ENCODE measurements at regions not wholly inside any gene's neighbourhood (a gene's known extent, or its start where the extent isn't known, plus 50 kb on each side); places are given as distances from the start of the nearest gene placed in this dataset.

DNA sequence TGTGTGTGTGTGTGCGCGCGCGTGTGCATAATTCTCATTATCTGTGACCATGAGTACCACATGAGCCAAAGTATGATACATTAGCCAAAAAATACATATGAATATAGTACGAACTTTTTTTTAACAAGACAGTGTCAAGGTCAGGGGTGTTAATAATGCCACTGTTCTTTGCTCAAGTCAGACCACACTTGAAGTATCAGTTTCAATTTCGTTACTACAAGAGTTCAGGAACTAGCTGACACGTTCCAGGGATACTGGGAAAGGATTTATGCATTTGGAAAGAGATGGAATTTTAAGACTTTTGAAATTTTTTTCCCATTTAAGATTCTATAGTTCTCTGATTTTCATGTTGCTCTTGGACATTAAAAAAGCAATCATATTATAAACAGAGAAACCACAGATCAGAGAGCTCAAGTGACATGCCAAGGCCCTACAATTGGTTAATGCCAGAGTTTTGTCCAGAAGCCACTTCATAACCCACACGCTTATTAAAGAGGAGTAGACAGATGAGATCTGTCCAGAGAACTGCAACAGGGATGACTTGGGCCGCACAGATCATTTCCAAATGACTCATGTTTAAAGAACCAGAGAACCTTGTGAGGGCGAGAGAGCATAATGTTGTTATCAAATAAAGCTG is 718.8 kb upstream of the SGCG start:
- DNase-seq, result no peak

DNA sequence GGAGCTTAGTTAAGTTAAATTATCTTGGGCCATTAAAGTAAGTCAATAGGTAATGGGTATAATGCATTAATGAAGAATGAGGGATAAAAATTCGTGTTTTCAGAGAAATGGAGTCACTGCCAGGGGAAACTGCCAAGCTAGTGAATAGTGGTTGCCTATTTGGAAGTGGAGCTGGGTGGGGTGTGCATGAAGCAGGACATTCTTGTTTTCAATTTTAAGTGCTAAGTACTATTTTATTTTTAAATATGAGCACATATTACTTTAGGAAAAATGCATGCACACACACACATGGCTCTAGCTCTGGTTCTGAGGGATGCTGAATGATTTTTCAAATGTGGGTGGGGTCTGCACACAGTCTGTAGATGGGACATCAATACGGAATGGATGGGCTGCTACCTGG is 717.7 kb upstream of the SGCG start:
- DNase-seq, result no peak

DNA sequence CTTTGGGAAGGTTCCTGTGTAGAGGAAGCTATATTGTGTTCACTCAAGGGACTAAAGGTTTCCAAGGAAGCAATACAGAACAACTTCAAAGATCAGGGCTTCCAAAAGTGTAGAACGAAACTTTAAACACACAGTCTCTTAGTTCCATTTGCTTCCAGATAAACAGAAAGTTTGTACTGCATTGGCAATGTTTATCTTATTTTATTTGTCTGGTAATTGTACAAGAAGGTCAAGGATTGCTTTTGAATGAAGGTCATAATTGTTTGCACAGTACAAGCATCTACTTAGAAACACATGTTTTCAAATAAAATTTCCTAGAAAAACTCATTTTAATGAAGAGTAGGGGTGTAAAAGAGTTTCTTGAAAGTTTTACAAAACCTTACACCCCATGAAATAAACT is 712.7 kb upstream of the SGCG start:
- DNase-seq, result no peak

DNA sequence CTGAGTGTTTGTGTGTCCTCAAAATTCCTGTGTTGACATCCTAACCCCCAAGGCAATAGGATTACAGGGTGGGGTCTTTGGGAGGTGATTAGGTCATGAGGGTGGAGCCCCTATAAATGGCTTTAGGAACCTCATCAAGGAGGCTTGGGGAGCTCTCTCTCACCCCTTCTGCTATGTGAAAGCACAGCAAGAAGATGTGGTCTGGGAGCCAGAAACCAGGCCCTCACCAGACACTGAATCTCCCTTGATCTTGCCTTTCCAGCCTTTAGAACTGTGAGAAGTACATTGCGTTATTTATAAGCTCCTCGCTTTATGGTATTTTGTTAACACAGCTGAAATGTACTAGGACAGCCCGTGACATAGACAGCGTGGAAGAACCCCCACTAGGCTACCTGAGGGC is 712.0 kb upstream of the SGCG start:
- no peak for DNase-seq

DNA sequence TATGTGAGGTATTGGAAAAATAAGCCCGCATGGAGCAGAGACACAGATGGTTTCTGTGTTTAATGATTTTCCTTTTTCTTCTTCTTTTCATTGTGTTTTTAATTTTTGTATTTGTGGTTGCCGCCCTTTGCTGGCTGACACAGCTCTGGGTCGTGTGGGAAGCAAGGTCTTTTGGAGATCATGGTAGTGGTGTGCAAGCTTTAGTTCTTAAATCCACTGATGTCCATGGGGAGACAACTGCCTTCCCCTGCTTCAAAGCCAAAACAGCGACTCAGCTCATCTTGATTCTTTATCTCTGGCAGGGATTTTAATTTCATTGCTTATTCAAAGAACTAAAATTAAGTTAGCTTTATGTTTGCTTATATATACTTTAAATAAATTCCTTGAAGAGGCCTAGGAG is 711.3 kb upstream of the SGCG start:
- no peak for DNase-seq

DNA sequence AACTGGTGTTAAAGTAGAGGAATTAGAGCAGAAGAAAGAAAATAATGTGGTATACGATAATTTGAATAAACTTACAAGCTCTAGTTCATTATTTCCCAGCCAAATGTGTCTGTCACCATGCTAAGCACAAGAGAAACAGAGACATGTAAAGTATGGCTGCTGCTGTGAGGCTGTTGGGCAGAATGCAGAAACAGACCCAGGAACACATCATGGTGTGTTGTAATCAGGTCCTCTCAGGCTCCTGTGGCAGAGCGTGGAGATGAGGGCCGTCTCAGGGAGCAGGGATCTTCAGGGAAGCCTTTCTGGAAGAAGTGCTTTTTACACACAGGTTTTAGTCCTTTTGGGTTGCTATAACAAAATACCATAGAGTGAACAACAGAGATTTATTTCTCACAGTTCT is 710.7 kb upstream of the SGCG start:
- DNase-seq, result no peak

DNA sequence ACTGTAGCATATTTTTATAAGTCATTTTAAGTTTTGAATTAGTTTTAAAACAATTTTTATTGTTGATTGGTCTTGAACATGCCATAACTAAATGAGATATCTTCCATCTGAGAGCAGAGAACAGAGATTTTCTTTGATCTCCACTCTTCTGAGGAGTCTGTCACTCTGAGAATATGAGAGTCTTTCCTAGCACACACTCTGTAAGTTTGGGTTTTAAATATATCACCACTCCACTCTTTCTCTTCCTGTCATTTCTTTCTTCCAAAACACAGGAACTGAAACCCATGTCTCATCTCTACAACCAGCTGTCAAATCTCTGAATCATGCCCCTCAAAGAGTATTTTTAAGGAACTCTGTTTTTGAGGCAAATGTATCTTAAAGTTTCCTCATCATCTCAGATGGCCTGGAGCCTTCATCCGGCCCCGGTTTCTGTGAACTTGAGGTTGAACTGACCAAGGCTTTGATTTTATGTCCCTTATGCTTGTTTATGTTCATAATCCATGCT is 698.2 kb upstream of the SGCG start:
- DNase-seq, result no peak

DNA sequence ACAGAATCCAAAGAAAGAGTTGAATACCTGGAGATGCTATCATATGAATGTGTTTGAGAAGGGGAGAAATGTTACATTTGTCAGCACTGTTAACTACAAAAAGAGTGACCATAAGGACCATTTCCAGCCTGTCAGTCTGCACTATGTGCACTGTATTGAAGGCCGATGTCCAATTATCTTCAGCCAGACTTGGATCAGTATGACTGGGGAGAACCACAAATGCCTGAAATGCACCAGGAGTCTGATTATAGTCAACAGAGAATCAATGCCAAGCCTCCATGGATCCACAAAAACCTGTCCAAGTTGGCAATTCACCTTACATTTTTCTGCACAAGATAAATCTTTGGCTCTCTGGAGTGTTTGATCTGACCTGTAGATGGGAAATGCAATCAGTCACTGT is 697.5 kb upstream of the SGCG start:
- no peak for DNase-seq

DNA sequence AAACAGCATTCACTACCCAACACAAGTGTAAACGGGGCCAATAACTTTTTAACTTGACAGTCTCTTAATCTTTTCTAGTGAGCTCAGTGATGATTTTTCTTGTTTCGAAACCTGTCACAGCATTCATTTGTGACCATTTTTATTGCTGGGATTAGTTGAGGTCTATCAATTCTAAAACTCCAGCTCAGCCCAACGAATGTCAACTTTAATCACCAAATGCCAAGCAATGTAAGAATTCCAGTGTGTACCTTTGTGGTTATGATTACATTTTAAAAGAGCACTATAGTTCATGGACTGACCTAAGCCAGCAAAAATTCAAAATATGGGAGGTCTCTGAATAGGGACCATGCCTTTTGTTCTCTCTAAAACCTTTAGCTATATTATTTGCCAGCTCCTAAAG is 694.3 kb upstream of the SGCG start:
- no peak for DNase-seq

DNA sequence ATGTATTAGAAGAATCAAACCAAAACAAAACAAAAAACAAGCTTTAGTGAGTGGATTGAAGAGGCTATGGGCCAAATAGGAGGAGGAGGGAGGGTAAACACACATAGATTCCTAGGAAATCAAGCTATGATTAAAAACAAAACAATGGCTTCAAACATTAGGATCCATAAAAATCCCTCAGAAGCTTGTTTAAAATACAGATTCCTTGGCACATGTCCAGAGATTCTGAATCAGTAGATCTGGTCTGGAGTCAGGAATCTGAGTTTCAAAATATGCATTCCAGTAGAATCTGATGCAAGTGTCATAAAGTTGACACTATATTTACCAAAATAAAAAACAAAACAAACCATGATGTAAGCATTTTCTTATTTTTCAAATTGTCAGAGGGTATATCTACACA is 692.8 kb upstream of the SGCG start:
- DNase-seq, result no peak

DNA sequence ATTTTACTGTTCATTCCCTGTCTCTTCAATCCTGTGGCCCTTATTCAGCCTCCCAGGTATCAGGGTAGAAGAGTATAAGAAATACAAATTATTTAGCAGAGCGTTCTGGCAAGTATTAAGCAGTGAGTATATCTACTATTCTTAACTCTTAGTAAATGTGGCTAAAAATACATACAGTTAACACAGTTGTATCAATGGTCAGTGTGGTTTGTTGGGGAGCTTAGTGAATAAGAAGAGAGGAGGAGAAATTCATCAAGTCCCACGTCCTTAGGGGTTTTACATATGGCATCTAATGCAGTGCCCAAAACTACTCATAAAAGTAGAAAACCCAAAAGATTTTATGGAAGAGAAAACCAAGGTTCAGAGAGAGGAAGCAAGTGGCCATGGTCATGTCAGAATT is 691.0 kb upstream of the SGCG start:
- DNase-seq, result no peak

DNA sequence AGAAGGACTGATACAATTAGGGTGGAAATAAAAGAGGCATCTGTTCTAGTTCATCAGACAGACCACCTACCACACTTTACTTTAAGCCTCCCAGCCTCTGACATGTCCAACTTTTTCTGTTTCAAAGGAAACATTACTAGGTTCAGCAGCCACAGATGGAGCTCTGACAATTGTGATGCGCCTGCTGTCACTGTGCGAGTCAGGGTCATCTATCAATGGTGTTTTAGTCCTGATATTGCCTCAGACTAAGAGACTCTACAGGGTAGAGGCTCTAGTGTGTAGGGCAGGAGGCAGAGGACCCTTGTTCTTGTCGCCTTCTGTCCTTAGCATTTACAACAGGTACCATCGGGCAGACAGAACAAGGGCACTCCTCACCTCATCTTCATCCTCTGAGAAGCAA is 685.0 kb upstream of the SGCG start:
- no peak for DNase-seq

DNA sequence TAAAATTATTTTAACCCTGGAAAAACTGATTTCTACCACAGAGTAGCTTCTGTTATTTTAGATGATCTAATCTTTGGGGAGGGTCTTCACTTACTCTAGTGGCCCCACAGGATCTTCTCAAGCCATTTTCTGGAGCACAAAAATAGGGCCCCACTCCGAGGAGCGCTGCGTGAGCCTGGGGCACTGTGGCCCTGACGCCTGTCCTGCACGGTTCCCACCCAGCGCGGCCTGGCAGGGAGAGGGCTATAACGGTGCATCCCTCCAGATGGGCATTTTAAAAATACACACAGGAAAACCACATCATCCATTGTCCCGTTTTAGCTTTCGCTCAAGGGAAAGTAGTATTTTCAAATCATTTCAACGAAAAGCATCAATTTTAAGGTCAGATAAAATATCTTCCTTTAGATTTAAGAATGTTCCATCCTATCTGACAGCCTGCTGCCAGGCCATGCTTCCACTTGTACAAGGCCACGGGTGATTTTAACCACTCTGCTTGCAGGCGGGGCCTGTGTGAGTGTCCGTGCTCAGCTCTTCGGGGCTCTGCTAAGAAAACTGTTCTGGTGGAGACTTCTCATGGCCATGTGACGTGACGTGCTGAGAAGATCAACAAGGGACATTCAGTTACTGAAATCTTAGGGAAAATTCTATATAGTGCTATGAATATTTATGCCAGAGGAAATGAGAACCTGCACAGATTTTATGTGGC is 683.8 kb upstream of the SGCG start:
- peak; percentile 48 for DNase-seq

DNA sequence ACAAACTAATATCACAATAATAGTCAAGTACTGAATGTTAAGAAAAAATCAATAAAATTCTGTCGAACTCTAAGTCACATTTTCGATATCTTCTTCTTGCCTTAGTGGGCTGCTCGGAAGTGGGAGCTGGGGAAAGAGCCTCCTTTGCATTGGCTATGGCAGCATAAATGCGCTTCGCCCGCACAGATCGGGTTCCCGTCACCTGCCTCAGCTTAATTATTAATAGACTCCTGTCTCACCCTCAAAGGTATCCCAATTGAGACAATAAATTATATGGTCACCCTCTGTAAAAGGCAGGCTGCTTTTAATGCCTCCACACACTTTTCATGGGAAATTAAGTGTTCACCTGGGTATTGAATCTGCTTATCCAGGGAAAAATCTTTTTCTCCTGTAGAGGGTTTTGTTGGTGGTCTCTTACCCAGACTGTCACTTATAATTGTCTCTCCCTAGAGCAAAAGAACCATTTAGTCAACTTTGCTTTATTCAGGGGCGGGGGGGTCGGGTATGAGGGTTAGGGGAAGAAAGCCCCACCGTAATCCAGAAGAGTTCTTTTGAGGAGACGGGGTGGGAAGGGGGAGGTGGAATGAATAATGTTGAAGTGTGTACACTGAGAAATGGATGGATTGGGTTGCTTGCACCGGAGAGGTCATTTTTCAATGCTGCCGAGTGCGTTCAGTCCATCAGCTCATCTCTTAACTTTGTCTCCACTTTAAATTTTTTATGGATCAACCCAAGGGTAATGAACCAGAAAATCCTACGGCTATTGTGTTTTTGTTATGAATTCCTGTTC is 682.6 kb upstream of the SGCG start:
- no peak for DNase-seq

DNA sequence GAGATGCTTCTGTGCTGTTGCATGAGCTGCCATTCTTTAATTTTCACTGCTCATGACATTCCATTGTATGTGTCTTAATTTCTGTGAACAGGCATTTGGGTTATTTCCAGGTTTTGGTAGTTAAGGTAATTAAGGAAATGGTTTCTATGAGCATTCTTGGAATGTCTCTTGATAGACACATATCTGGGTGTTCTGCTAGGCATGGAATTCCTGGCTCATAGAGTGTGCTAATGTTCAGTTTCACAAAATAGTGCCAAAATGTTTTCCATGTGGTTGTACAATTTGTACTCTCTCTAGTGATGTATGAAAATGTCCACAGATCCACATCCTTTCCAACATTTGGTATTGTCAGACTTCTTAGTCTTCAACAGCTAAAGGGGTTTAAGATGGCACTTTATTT is 680.9 kb upstream of the SGCG start:
- no peak for DNase-seq

DNA sequence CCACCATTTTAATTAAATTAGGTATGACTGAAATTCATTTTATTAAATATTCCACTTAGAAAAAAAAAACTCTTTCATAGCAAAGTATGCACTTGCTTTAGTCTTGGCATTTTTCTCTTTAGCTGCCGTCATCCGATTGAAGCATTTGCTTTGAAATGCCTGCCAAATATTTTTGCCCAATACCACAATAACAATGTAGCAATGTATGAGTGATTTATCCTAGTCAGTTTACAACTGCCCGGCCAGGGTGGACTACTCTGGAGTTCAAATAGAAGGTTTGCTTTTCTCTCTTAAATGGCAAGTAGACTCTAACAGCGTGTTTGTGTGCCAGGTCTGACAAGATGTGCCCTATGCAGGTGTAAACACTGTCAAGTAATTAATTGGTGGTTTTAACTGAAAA is 675.3 kb upstream of the SGCG start:
- no peak for DNase-seq

DNA sequence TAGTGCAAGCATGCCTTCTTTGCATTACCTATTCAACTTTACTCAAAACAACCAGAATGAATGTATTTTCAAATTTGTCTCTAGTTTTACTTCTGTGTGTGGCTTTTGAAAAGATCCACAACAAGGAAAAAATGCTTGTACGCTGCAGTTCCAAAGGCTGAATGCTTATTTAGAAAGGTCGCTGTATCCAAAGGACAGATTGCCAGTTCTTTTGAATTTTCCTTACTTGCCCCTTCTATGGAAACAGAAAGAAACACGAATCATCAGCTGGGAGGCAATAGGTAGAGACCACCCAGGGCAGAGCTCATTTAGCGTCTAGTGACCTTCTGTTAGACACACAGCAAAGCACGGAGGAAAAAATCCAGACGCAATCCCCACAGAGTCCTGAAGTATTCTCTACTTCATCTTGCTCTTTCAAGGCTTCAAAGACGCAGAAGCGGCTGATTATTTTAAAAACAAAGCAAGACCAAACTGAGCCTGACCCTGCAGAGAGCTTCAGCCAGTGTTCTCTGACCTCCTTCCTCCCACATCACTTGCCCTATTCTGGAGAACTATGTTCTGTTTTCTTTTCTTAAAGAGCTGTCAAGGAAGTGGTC is 674.6 kb upstream of the SGCG start:
- no peak for DNase-seq

DNA sequence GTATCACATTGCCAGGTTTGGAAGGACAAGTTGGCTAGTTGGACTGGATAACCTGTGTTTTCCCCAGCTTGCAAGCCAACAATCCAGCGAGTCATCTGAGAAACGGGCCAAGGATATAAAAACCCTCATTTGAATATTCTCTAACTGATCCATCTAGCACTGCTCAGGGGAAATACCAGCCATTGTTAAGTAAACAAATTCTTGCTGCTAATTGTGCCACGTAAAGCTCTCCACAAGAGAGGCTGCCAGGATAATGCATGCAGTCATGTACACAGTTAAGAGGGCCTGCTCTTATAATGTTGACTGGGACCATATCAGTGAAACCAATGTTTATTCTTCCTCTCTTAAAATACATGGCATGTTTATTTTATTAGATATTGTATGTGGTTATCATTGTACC is 663.2 kb upstream of the SGCG start:
- no peak for DNase-seq

DNA sequence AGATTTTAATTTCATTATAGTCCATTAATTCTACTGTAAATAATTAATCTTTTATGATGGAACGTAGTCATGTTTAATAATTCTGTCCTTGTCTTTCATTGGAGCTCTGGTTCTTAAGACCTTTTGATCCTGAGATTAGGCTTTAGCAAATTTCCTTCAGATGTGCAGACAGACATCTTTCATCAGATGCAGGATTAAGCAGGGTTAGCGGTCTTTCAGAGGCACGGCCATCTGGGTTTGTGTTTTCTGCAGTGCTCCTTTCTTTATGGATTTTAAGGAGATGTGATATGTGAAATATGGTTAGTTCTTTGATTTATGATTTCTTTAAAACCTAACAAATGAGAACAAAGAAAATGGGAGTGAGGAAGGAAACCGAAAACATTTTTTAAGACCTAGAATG is 643.9 kb upstream of the SGCG start:
- DNase-seq, result no peak

DNA sequence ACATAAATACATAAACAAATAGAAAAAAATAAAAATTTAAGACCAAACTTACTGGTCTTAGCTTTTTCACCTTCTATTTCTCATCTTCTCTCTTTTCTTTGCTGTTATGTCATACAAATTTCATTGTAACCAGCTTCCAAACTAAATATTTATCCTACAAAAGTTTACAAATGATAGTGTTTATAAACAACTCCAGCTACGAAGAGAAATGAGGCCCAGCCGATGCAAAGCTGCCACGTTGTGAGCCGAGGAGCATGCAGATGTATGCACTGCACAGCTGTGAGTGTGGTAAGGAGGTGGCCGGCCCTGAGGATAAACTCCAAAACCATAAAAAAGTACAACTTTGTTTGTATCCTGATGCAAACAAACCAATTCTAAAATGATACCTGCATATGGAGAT is 642.4 kb upstream of the SGCG start:
- no peak for DNase-seq

DNA sequence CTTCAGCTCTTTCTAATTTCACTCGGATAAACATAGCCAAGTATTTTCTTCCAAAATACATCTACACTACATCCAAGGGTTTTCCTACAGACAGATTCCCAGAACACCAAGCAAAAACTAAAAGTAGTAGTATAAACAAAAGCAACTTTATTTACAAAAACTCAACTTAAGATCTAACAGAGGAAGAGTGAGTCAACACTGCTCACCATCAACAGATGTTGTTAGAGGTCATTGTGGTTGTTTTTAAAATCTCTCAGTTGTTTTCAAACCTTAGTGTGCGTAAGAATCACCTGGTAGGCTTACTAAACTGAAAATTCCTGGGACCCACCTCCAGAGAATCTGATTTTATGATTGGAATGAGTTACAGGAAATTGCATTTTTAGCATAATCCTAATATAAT is 631.7 kb upstream of the SGCG start:
- no peak for DNase-seq

DNA sequence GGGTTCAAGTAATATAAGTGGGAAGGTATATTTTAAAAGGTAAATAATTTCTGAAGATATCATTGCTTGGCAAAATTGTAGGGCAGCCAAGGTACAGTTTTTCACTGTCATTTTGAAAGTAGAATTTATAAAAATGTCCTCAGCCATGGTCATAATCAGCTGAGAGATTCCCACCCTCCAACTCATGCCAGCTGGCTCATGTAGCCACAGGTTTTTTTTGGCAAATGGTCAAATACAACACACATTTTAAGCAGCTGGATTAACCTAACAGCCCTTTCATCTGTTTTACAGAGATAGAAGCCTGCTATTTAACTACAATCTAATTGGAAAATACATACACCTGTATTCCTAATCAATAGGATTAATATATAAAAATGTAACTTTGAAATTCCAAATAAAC is 619.2 kb upstream of the SGCG start:
- no peak for DNase-seq

DNA sequence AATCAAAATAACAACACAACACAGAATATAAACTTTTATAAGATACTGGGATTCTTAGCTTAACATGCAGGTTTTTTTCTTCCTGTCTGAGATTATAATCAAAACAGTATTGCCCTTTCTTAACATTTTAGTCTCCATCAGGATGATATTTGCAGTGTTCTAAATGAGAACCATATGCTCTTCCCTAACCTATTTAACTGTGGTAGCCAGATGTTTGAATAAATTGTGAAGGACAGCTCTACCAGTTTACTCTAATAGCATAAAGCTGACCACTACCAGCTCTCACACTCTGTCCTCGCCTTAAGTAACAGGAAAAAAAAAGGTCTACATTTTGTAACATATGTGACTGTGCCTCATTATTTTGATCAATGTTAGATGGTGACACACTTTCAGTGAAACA is 618.7 kb upstream of the SGCG start:
- DNase-seq, result no peak

DNA sequence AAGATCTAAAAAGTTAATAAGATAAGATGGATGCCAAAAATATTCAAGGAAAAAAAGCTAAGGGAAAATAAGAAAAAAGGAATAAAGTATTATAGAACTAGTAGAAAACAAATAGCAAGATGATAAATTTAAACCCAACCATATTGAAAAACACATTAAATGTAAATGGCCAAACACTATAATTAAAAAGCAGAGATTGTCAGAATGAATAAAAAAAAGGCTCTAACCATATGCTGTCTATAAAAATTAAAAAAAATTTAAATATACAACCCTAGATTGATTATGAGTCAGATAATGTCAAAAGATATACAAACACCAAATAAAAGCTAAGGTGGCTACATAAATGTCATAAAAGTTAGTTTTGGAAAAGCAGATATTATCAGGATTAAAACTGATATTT is 617.5 kb upstream of the SGCG start:
- no peak for DNase-seq

Data from left hindlimb (tissue), 1 donor.